NB4 (cell line): ENCODE measurements at regions not wholly inside any gene's neighbourhood (a gene's known extent, or its start where the extent isn't known, plus 50 kb on each side); places are given as distances from the start of the nearest gene placed in this dataset.

ENCODE experiments used
- CTCF ChIP-seq: IDR thresholded peaks from one replicate; pipeline ENCODE4 v1.5.1; 2012; ENCODE audit warnings: low read depth, low read length
- POLR2A ChIP-seq: IDR thresholded peaks from 2 replicates; pipeline ENCODE4 v1.6.1; 2011; ENCODE audit warnings: mild to moderate bottlenecking; ENCODE audit not compliant: insufficient read length; ENCODE audit errors: extremely low read depth

- no peak for TF ChIP-seq CTCF
- no peak for TF ChIP-seq POLR2A
Measured at GRCh38 chr2:177014946-177015345, 197.6 kb upstream of the HNRNPA3 start.
